Mammary epithelial cell (primary cell): ENCODE measurements at regions not wholly inside any gene's neighbourhood (a gene's known extent, or its start where the extent isn't known, plus 50 kb on each side); places are given as distances from the start of the nearest gene placed in this dataset.

ENCODE experiments used
- EZH2 ChIP-seq: IDR thresholded peaks from 2 replicates; pipeline ENCODE4 v1.6.1; 2012; ENCODE audit warnings: low read length, inconsistent platforms, borderline replicate concordance
- TF ChIP-seq, protein P1 (sequence below), 2 donors: IDR thresholded peaks in 1 of 2; conservative IDR thresholded peaks in 1 of 2; 2 replicates each; pipeline ENCODE4 v1.5.1; 2011 to 2012; ENCODE audit warnings: inconsistent platforms in 2 of 2, low read length in 2 of 2, mild to moderate bottlenecking in 2 of 2, control low read depth in 1 of 2, low read depth in 1 of 2; ENCODE audit not compliant: insufficient read depth in 1 of 2; ENCODE audit errors: extremely low read depth in 1 of 2

DNA sequence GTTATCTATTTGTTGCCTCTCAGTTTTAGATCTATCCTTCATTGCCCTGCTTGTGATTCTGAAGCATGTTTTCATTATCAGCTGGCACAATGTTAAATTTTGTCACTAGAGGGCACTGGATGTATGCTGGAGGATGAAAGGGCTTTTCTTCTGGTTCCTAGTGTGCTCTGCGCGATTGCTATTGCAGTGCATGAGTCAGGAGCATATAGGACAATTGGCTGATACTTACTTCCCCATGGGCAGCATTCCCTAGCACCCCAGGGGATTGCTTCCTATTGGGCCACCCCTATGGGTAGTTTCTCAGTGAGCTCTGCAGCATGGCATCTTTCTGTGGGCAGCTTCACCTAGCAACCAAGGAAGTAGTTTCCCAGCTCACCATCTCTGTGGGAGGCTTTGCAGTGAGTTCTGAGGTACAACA lies 280.3 kb upstream of the SYNCRIP start:
- TF ChIP-seq, protein P1, sequence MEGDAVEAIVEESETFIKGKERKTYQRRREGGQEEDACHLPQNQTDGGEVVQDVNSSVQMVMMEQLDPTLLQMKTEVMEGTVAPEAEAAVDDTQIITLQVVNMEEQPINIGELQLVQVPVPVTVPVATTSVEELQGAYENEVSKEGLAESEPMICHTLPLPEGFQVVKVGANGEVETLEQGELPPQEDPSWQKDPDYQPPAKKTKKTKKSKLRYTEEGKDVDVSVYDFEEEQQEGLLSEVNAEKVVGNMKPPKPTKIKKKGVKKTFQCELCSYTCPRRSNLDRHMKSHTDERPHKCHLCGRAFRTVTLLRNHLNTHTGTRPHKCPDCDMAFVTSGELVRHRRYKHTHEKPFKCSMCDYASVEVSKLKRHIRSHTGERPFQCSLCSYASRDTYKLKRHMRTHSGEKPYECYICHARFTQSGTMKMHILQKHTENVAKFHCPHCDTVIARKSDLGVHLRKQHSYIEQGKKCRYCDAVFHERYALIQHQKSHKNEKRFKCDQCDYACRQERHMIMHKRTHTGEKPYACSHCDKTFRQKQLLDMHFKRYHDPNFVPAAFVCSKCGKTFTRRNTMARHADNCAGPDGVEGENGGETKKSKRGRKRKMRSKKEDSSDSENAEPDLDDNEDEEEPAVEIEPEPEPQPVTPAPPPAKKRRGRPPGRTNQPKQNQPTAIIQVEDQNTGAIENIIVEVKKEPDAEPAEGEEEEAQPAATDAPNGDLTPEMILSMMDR (conservative IDR thresholded peaks at IDR 0.05 in 1 of 2, IDR thresholded peaks at IDR 0.05 in 1 of 2; ENCODE audit: extremely low read depth in 1 of 2, insufficient read depth in 1 of 2, low read depth in 1 of 2, low read length in 2 of 2) = peak; percentile 58 to 82
- no peak for TF ChIP-seq EZH2
